GM21447 (cell line): ENCODE measurements at regions not wholly inside any gene's neighbourhood (a gene's known extent, or its start where the extent isn't known, plus 50 kb on each side); places are given as distances from the start of the nearest gene placed in this dataset.

Experiments
- ATAC-seq: cut with Tn5 transposase; IDR thresholded peaks from one replicate; pipeline ENCODE4 v1.9.1; 2021; ENCODE audit not compliant: unreplicated experiment

DNA sequence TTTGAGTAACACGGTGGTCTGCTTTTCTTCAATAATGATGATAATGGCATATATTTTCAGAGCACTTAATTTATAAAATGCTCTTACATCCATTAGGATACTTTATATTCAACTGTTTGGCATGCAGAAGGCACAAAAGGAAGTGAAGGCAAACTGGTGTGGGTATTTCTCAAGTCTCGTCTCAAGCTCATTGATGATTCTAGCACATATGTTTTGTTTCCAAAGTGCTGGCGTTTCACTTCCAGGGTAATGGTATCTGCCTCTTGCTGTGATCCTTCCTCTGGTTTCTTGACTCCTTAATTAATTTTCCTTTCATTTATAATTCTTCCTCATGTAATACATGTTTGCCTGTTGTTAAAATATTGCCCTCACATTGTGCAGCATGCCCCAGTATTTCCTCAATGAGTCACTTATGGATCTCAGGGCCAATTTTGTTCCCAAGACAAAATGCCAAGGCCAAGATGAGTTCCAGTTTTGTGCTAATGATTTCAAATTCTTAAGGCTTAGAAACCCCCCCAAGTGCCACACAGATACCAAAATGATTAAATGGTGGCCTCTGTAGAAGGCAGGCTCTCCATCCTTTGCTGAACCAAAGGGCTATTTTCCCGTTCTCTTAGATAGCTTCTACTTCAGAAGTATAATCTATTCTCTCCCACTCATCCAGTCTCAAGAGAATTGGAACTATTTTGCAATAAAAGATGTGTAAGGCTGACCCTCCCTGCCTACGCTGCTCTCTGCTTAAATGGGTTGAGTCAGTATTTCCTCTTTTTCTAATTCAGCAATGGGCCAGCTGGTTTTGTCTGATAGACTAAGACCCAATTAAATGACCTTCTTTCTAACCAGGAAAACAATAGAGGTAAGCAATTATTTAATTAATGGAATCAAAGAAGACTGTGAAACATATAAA, 171.2 kb downstream of the ZNF365 start:
- no peak for ATAC-seq

- no peak for ATAC-seq
Observed at GRCh38 chr10:62548686-62549085, 174.5 kb downstream of the ZNF365 start.

DNA sequence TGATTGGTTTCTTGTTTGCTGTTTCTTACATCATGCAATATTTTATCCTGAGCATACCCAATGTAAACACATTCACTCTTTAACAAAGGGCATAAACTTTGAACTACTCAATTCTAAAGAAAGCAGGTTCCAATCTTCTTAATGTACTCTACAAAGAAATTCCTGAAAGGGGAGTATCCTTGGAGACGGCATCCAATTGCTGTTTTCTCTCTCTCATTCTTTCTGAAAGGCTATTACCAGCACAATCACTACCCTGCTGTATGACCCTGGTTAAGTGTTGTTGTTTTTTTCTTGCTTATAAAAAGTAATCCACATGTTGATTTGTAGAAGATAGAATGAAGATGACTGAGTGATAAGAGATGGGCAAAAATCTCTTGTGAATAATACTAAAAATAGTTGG, 176.0 kb downstream of the ZNF365 start:
- no peak for ATAC-seq

- peak; percentile 82 for ATAC-seq
Observed at GRCh38 chr10:62554632-62555199, 180.5 kb downstream of the ZNF365 start.

DNA sequence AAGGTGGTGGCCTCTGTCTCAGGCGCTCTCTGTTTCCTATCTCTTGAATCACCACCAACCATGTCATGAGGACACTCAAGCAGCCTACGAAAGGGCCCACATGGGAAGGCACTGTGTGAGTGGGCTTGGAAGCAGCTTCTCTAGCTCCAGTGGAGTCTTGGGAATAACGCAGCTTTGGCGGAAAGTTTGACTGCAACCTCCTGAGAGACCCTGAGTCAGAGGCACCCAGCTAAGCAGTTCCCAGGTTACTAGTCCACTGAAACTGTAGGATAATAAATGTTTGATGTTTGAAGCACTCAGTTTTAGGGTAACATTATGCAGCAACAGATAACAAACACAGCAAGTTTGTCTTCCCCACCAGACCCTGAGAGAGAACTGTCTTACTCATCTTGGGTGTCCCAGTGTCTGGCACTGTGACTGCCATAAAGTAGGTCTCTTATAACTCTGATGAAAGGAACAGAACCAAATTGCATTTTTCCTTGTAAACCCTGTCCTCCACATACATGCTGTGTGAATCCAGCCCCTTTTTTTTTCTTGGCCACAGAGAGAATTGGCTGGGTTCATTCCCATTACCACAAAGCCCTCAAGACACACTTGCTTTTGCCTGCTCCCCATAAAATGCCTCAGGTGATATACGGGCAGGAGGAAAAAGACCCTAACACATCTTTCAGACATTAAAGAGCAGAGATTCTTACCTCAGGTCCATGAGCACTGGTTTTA, 185.5 kb downstream of the ZNF365 start:
- ATAC-seq, result no peak

DNA sequence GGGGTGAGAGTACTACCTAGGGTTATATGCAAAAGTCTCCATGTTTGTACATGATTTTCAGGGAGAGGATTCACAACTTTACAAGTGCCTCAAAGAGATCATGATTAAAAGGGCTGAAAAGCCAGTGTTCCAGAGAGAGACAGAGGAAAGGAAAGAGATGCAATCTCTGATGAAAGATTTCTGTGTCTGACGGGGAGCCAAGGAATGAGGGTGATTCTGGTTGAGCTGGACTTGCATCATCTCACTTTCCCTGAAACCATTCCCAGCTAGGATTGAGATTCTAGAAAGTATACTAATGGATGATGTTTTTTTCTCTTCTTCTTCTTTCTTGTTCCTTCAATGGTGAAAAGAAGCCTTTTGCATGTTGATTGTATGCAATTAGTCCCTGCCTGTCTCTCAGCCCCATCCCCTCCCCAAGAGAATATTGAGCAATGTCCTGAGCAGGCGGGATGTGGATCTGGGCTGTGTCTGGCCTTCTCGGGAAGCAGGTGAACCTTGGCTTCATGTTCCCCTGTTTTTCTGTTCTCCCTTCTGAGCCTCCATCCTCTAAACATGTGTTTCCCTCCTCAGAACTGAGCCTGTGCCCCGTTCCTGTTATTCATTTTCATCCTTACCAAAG, 186.1 kb downstream of the ZNF365 start:
- no peak for ATAC-seq

- no peak for ATAC-seq
Observed at GRCh38 chr10:62561151-62561550, 187.0 kb downstream of the ZNF365 start.

DNA sequence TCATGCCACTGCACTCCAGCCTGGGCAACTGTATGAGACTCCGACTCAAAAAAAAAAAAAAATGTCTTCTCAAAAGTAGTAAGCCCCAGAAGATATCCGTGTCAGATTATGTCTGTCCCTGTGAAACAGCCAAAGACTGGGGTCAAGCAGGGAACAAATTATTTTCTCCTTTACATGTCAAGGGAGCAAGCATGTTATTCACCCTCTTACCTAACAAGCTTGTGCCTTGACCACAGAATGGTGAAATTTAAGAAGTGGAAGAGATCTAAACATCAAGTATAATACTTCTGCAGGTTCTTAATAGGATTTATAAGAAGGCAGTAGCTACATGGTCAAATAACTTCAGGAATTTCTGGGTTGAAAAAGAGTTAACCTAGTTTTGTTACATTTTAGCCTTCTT, 187.9 kb downstream of the ZNF365 start:
- no peak for ATAC-seq

DNA sequence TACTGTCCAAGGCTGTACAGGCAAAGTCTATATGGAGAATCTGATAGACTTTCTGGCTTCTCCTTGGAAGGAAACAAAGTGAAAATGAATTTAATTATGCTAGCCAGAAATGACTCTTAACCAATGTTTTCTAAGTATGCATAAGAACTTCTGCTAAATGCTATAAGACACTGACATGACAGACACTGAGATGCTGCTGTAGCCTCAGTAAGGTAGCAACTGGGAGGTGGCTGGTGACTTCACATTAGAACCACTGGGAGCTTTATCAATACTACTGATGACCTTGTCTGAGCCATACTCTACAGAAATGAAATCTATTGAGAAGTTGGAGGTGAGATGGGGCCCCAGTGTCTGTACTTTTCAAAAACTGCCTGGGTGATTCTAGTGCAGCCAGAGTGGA, 188.6 kb downstream of the ZNF365 start:
- no peak for ATAC-seq

GRCh38 chr10:62573929-62574328, 199.8 kb downstream of the ZNF365 start:
- ATAC-seq, result no peak

GRCh38 chr10:62577076-62577475, 202.9 kb downstream of the ZNF365 start:
- ATAC-seq, result no peak

DNA sequence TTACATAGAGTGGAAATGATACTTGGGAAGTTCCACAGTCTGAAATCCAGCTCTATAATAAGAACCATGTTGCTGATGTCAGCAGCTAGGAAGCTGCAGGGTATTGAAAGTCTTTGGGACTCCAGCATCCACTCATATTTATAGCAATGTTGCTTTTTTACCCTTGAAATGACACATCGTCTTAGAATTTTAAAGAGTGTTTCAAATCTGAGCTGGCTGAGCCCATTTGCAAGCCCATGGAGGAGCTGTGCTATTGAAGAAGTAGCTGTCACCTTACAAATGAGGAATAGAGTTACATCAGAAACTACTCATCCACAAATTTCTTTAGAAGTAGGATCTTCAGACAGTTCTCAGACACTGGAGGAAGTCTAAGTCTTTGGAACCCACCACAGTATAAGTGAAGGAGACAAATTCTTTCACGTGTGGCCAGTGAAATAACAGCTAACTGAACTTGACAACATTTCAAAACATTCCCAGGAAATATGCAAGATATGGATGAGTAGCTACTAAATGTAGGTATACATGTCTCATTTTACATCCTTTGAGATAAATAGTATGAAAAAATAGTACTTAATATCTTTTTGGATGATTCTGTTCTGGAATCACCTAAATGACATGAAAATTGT, 203.6 kb downstream of the ZNF365 start:
- no peak for ATAC-seq

GRCh38 chr10:62578301-62578700, 204.1 kb downstream of the ZNF365 start:
- ATAC-seq, result no peak

DNA sequence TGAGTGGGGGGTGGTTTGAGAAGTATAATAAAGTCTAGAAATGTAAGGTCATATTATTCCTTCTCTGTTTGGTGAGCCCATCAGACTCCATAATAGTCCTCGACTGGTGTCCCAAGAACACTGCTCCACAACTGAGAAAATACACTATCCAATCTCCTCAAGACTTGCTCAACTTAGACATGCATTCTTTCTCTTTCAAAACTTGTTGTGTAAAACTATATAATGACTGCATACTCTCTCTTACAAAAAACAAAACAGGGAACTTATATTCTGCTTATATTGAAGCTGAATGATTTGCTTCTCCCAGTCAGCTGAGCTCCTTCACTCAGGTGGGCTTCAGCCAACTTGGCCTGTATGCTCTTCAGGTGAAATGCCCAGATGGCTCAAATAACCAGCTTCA, 204.7 kb downstream of the ZNF365 start:
- ATAC-seq, result no peak

GRCh38 chr10:62580396-62580795, 206.2 kb downstream of the ZNF365 start:
- ATAC-seq, result no peak

DNA sequence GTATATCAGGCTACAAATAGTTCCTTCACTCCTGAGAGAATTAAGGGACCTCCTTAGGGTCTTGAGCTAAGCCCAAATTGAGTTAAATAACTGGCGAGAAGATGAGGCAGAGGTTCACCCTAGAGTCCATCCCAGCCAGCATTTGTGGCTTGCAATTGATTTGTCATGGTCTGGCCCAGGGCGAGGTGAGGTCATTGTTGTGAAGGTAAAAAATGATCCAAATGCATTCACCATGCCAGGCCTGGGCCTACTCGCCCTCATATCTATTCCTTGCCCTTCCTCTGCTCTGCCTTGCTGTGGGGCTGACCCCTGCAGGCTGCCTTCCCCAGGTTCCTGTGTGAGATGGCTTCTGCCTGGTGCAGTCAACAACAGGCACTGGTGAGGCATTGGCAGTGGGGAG, 207.2 kb downstream of the ZNF365 start:
- ATAC-seq, result no peak

DNA sequence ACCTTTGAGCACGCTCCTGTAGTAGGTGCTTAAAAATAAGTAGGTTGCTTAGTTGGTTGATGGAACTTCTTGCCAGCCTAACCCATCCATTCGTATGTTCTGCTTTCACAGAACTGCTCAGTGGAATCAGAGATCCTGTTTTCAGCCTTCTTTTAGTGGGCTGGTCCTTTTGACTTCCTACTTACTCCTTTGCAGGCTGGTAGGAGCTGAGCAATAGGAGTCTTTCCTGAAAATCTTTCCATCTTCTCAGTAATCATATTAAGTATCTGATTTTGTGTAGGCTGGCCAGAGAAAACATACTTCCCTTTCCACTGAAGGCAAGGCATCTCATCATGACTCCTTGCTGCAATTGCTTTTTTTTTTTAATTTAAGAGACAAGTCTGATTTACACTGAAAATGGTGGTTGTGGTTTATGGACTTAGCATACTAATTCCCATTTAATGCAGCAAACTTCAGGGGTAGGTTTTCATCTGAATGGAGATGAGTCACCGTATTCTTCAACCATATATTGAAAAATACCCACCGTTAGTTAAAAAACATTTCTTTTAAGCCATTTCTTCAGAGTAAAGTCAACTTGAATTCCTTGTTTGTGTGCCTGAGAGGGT, 208.0 kb downstream of the ZNF365 start:
- ATAC-seq, result no peak

DNA sequence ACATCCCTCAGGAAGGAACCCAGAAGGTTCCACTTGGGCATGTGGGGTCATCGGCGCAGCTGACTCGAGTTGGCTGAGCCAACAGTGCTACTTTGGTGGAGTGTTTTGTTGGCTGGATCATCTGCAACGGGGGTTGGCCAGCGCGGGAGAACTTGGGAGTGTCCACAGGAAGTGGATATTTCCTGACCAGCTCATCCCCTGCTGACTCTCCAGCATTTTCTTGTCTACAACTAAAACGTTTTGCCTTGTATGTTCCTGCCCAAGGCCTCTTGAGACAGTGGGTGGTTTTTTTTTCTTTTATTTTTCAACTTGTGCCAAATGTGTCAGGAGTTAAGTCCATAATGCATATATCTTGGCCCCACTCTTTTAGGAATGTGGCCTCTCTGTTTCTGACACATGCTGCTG, 208.6 kb downstream of the ZNF365 start:
- no peak for ATAC-seq

- ATAC-seq, result no peak
Observed at GRCh38 chr10:62583876-62584615, 209.9 kb downstream of the ZNF365 start.

GRCh38 chr10:62584731-62585130, 210.6 kb downstream of the ZNF365 start:
- ATAC-seq, result no peak
